Gastroesophageal sphincter (tissue), 4 donors: ENCODE measurements at regions not wholly inside any gene's neighbourhood (a gene's known extent, or its start where the extent isn't known, plus 50 kb on each side); places are given as distances from the start of the nearest gene placed in this dataset.

Source experiments
- ATAC-seq: fragments of 150-250 bp; one replicate; pipeline ENCODE4 v1.9.1; 2016; ENCODE audit warnings: mild to moderate bottlenecking, moderate library complexity
- H3K27ac ChIP-seq, 4 donors: fragments of 200-600 bp; sonication (generic) in 3 of 4; 1 replicate in 3 of 4; 2 replicates in 1 of 4; pipeline ENCODE4 v1.5.1; 2016 to 2019
- H3K27me3 ChIP-seq: fragments of 200-600 bp; sonication (generic); one replicate; pipeline ENCODE4 v1.5.1; 2019
- H3K36me3 ChIP-seq, 2 donors: fragments of 200-600 bp; sonication (generic); one replicate each; pipeline ENCODE4 v1.5.1; 2019; ENCODE audit warnings: control low read depth in 1 of 2
- H3K4me1 ChIP-seq, 3 donors: fragments of 200-600 bp; sonication (generic); 1 replicate in 2 of 3; 2 replicates in 1 of 3; pipeline ENCODE4 v1.5.1; 2016 to 2019; ENCODE audit warnings: control low read depth in 2 of 3
- H3K4me3 ChIP-seq, 2 donors: fragments of 200-600 bp; sonication (generic); one replicate each; pipeline ENCODE4 v1.5.1; 2019; ENCODE audit warnings: mild to moderate bottlenecking in 1 of 2, moderate library complexity in 1 of 2
- H3K9me3 ChIP-seq, 3 donors: fragments of 200-600 bp; sonication (generic); one replicate each; pipeline ENCODE4 v1.5.1; 2017 to 2019; ENCODE audit warnings: control low read depth in 2 of 3
- EP300 ChIP-seq: sonication (generic); formaldehyde crosslinking; IDR thresholded peaks from one replicate; pipeline ENCODE4 v1.6.1; 2017; ENCODE audit warnings: antibody characterized with exemption, mild to moderate bottlenecking
- POLR2A ChIP-seq, 2 donors: fragments of 450-650 bp; IDR thresholded peaks; one replicate each; pipeline ENCODE4 v1.6.1; 2017; ENCODE audit warnings: antibody characterized with exemption in 2 of 2, mild to moderate bottlenecking in 2 of 2, moderate library complexity in 1 of 2
- POLR2AphosphoS5 ChIP-seq: sonication (generic); formaldehyde crosslinking; IDR thresholded peaks from one replicate; pipeline ENCODE4 v1.6.1; 2017; ENCODE audit warnings: antibody characterized with exemption
- WGBS, 2 donors: methylation state at CpG; one replicate each; pipeline ENCODE4 v1.1.5; 2018; ENCODE audit warnings: low coverage in 1 of 2; 5-methylcytosine and 5-hydroxymethylcytosine counted together
- TF ChIP-seq, protein P1 (sequence below), 4 experiments: fragments of 200-600 bp in 2 of 4; fragments of 450-650 bp in 2 of 4; sonication (generic) in 1 of 4; IDR thresholded peaks; one replicate each; pipeline ENCODE4 v1.5.1; 2017 to 2019; ENCODE audit warnings: antibody characterized with exemption in 4 of 4, mild to moderate bottlenecking in 2 of 4, moderate library complexity in 2 of 4

DNA sequence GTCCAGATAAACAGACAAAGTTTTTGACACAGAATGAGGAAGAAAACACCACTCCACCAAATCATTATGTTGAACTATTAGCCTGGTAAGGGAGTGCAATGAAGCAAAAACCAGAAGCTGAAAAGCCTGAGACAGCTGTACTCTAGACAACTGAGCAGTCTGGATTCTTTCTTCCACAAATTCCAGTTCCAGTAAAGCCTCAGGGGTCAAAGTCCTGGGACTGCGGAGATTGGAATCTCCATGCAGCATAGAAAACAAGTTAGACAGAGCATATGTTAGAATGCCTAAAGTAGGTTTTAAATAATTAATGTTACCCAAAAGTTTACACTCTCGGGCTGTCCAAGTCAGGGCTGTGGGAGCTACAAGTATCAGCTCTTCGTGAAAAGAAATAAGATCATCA is 263.2 kb downstream of the TECRL start:
- Histone ChIP-seq H3K9me3 (peaks cover 0 to 15% (median 0%) of the 10 kb centered on the region in 3 donors), H3K27ac (no peak overlapping the region), H3K36me3 (no peaks in the 10 kb centered on the region), H3K4me3 (no peak overlapping the region), H3K4me1 (peaks cover 0 to 11% (median 0%) of the 10 kb centered on the region in 3 donors), H3K27me3 (no peaks in the 10 kb centered on the region)
- TF ChIP-seq POLR2AphosphoS5 (no peak), EP300 (no peak), POLR2A (IDR thresholded peaks at IDR 0.05) (no peak)
- TF ChIP-seq, protein P1, sequence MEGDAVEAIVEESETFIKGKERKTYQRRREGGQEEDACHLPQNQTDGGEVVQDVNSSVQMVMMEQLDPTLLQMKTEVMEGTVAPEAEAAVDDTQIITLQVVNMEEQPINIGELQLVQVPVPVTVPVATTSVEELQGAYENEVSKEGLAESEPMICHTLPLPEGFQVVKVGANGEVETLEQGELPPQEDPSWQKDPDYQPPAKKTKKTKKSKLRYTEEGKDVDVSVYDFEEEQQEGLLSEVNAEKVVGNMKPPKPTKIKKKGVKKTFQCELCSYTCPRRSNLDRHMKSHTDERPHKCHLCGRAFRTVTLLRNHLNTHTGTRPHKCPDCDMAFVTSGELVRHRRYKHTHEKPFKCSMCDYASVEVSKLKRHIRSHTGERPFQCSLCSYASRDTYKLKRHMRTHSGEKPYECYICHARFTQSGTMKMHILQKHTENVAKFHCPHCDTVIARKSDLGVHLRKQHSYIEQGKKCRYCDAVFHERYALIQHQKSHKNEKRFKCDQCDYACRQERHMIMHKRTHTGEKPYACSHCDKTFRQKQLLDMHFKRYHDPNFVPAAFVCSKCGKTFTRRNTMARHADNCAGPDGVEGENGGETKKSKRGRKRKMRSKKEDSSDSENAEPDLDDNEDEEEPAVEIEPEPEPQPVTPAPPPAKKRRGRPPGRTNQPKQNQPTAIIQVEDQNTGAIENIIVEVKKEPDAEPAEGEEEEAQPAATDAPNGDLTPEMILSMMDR (IDR thresholded peaks at IDR 0.05): no peak
- ATAC-seq: no peak
- WGBS, 2 donors: 60 to 70% methylated on average over 3 of the region's 3 CpGs

DNA sequence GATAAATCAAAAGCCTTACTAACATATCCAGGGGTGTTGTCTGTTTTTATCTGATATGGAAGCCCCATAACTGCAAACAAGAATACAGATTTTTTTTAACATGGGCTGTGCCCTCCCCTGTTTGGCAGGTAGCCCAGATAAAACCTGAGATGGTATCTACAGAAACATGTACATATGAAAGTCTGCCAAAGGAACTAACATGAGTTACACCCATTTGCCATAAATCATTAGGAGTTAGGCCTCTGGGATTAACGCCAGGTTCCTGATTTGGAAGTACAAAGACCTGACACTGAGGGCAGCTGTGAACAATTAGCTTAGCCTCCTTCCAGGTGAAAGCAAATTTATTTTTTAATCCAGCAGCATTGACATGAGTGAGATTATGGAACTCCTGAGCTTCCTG is 264.3 kb downstream of the TECRL start:
- Histone ChIP-seq H3K4me1 (peaks cover 0 to 11% (median 0%) of the 10 kb centered on the region in 3 donors), H3K4me3 (no peak overlapping the region), H3K9me3 (peaks cover 0 to 15% (median 0%) of the 10 kb centered on the region in 3 donors), H3K27me3 (no peaks in the 10 kb centered on the region), H3K36me3 (no peaks in the 10 kb centered on the region), H3K27ac (no peak overlapping the region)
- TF ChIP-seq EP300: no peak
- ATAC-seq: no peak
- WGBS, 2 donors: 40% methylated on average over 1 of the region's 1 CpG; no CpG with 5 or more reads in 1 of the 2 donors

DNA sequence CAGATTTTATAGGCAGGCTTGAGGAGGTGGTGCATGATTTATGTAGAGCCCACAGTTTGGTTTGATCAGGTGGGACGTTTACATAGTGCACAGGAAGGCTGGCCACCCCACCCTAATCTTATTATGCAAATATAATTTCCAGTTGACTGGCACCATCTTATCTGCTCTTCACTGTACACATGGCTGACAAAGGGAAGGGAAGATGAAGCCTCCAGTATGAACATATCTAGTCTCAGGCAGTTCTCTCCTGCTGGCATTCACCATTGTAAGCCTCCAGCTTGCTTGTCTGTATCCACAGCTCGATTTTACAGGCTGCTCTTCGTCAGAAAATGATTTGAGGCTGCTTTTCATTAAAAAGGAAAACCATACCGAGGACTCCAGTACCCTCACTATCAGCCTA is 278.3 kb downstream of the TECRL start:
- 47 to 59% methylated on average over 4 of the region's 4 CpGs for WGBS, 2 donors
- Histone ChIP-seq H3K27me3 (no peaks in the 10 kb centered on the region), H3K36me3 (no peaks in the 10 kb centered on the region), H3K4me3 (no peak overlapping the region), H3K27ac (no peak overlapping the region), H3K9me3 (no peaks in the 10 kb centered on the region), H3K4me1 (no peaks in the 10 kb centered on the region)
- no peak for ATAC-seq
- TF ChIP-seq POLR2AphosphoS5: no peak
- TF ChIP-seq, protein P1 (IDR thresholded peaks at IDR 0.05): no peak
- no peak for TF ChIP-seq EP300
- TF ChIP-seq POLR2A (IDR thresholded peaks at IDR 0.05): no peak

DNA sequence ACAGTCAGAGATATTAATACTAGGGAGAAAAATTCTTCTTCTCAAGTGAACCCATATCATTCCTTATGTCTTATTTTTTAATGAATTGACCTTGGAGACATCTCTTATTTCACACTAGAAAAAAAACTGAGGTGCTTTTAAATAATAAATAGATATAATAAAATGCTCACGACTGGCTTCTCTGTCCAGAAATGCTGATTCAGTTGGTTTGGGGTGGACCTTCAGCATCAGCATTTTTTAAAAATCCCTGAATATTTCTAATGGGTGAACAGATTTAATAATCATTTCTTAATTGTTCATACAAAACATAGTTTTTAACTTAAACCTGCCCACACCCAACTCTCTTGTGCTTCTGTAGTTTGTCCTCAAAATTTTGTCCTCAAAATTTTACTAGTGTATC is 283.9 kb downstream of the TECRL start:
- TF ChIP-seq EP300 (no peak), POLR2A (IDR thresholded peaks at IDR 0.05) (no peak), POLR2AphosphoS5 (no peak)
- TF ChIP-seq, protein P1 (IDR thresholded peaks at IDR 0.05): no peak
- Histone ChIP-seq H3K4me3 (no peak overlapping the region), H3K9me3 (peaks cover 0 to 9% (median 0%) of the 10 kb centered on the region in 3 donors), H3K27ac (no peak overlapping the region), H3K36me3 (no peaks in the 10 kb centered on the region), H3K4me1 (no peaks in the 10 kb centered on the region), H3K27me3 (no peaks in the 10 kb centered on the region)
- no peak for ATAC-seq
- WGBS, 2 donors: 17 to 28% methylated on average over 1 of the region's 1 CpG

GRCh38 chr4:64121803-64122202 is 287.4 kb downstream of the TECRL start:
- H3K4me1 ChIP-seq: no peaks in the 10 kb centered on the region
- TF ChIP-seq, protein P1 (IDR thresholded peaks at IDR 0.05): no peak
- no peak for TF ChIP-seq POLR2AphosphoS5
- ATAC-seq: no peak
- WGBS, 2 donors: 93% methylated on average over 3 of the region's 4 CpGs; no CpG with 5 or more reads in 1 of the 2 donors
- H3K27ac ChIP-seq: no peak overlapping the region
- no peaks in the 10 kb centered on the region for H3K36me3 ChIP-seq
- H3K4me3 ChIP-seq: no peak overlapping the region
- peaks cover 0 to 14% (median 0%) of the 10 kb centered on the region in 3 donors for H3K9me3 ChIP-seq
- H3K27me3 ChIP-seq: no peaks in the 10 kb centered on the region
